SK-N-MC (cell line): ENCODE measurements at regions not wholly inside any gene's neighbourhood (a gene's known extent, or its start where the extent isn't known, plus 50 kb on each side); places are given as distances from the start of the nearest gene placed in this dataset.

Experiments
- DNase-seq: peaks from one replicate; pipeline ENCODE4 v3.0.0-alpha.2; 2011; ENCODE audit warnings: low read depth, low spot score
- H3K27ac ChIP-seq: fragments of 200-600 bp; sonication (generic); 2 replicates; pipeline ENCODE4 v1.5.1; 2016; ENCODE audit warnings: mixed run types
- H3K36me3 ChIP-seq: fragments of 200-600 bp; sonication (generic); 2 replicates; pipeline ENCODE4 v1.6.1; 2017; ENCODE audit warnings: antibody characterized with exemption, low read length, mixed read lengths; ENCODE audit not compliant: insufficient read depth
- H3K4me3 ChIP-seq: fragments of 200-600 bp; sonication (generic); 2 replicates; pipeline ENCODE4 v1.5.1; 2016
- H3K9ac ChIP-seq: fragments of 200-600 bp; sonication (generic); 2 replicates; pipeline ENCODE4 v1.8.0; 2017; ENCODE audit warnings: mixed run types, mixed read lengths; ENCODE audit not compliant: insufficient read length
- H3K9me3 ChIP-seq: fragments of 200-600 bp; sonication (generic); 2 replicates; pipeline ENCODE4 v1.6.1; 2017; ENCODE audit warnings: low read depth, mild to moderate bottlenecking, antibody characterized with exemption, low read length, moderate library complexity, mixed read lengths
- EZH2 ChIP-seq: fragments of 200-600 bp; sonication (generic); IDR thresholded peaks from one replicate; pipeline ENCODE4 v1.6.1; 2017; ENCODE audit warnings: antibody characterized with exemption
- FOXP2 ChIP-seq: optimal IDR thresholded peaks from 2 replicates; pipeline ENCODE3; 2011; ENCODE audit warnings: mild to moderate bottlenecking, moderate library complexity; ENCODE audit not compliant: insufficient read depth; ENCODE audit errors: extremely low read length, control extremely low read depth
- POLR2AphosphoS5 ChIP-seq: IDR thresholded peaks from 2 replicates; pipeline ENCODE4 v1.6.1; 2012; ENCODE audit warnings: mild to moderate bottlenecking, low read depth, low read length, borderline replicate concordance

DNA sequence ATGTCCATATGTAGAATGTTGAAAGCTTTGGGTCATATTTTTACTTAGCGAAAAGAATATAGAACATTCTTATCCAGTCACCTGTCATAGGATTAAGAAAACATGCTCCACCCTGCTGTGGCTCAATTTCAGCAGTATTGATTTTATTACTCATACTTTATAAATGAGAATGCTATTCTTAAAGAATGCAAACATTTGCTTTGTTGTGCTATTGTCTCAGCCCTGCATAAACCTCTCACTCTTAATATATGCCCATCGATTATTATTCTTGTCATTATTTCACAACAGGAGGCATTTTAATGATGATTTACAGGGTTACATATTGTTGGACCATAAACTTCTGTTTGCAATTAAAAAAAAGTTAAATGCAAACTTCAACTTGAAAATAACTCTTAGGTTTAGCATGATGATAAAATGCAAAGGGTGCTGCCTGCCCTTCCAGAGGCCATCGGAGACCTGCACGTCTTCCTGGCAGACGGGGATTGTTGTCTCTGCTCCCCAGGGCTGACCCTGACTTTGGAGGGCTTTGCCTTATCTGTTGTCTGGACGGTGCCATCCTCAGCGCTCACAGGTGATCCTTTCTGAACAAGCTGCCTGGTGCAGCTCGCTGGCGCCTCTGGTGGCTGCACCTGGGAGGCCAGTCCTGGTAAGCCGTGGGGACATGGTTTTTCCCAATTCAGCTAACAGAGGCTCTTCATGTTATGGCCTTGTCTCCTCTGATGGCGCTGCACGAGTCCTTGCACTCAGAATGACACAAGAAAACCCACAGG lies 50.0 kb upstream of the SHH start:
- Histone ChIP-seq H3K4me3 (no peak overlapping the region), H3K9ac (no peak overlapping the region), H3K27ac (no peak overlapping the region), H3K9me3 (no peaks in the 10 kb centered on the region), H3K36me3 (no peaks in the 10 kb centered on the region)
- no peak for TF ChIP-seq EZH2
- TF ChIP-seq POLR2AphosphoS5 = no peak
- no peak for TF ChIP-seq FOXP2
- no peak for DNase-seq
